GM18526 (cell line): ENCODE measurements at regions not wholly inside any gene's neighbourhood (a gene's known extent, or its start where the extent isn't known, plus 50 kb on each side); places are given as distances from the start of the nearest gene placed in this dataset.

ENCODE experiments used
- POLR2A ChIP-seq: IDR thresholded peaks from 3 replicates; pipeline ENCODE4 v1.6.1; 2011; ENCODE audit not compliant: insufficient read length; ENCODE audit errors: extremely low read depth

DNA sequence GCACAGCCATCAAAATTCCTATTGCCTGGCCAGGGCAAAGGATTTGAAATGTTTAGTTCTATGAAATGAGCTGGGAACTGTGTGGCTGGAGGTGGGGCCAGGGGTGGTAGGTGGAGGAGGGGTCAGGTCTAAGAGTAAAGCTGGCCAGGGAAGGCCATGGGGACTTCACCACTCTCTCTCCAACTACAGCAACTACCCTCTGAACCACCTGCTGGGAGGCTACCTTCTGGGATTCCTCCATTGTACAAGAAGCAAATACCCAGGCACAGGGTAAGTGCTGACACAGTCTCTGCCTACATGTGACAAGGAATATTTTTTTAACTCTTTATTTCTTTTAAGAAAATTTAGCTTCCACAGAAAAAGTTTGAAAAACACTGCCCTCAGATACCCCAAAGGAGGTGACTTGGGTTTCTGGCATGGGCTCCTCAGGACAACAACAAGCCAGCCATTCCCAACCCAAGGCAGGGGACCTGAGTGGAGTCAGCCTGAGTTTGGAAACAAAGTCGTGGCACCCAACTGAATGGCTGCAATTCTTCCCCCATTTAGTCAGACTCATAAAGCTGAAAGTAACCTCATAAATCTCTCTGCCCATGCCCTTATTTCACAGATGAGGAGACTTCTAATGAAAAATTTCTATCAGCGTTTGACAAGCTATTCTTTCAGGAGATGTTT, 593.8 kb upstream of the DIPK2B start:
- no peak for TF ChIP-seq POLR2A

- no peak for TF ChIP-seq POLR2A
Measured at GRCh38 chrX:45788941-45789348, 588.3 kb upstream of the DIPK2B start.

GRCh38 chrX:45788315-45788714, 587.6 kb upstream of the DIPK2B start:
- TF ChIP-seq POLR2A, result no peak

- no peak for TF ChIP-seq POLR2A
Measured at GRCh38 chrX:45784590-45784989, 583.9 kb upstream of the DIPK2B start.

- no peak for TF ChIP-seq POLR2A
Measured at GRCh38 chrX:45783002-45783401, 582.3 kb upstream of the DIPK2B start.

DNA sequence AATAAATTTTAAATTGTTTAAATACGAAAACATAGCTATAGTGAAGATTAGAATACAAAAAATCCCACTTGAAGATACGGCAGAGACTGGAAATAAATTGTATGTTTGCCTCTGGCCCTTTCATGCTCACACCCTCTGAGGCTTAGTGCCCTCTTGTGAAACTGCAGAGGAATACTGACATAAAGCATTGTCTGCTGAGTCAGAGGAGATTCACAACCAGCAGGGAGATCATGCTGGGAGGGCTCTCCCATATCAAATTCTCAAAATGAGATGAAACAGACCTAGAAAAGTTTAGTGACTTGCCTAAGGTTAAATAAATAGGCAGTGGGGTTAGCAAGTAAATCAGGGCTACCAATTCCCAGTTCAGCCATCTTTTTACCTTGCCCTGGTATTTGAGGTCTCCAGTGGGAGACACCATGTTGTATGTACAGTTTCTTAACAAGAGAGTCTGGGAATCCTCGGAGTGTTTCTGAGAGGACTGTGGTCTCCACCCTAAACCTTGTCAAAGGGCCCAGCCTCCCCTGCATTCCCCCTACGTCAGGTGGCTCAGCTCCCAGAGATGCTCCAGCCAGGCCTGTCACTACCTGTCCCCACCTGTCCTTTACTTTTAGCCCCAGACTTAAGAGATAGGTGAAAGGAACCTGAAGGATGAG, 581.4 kb upstream of the DIPK2B start:
- no peak for TF ChIP-seq POLR2A

- TF ChIP-seq POLR2A, result no peak
Measured at GRCh38 chrX:45778616-45779015, 577.9 kb upstream of the DIPK2B start.

GRCh38 chrX:45777366-45777765, 576.7 kb upstream of the DIPK2B start:
- no peak for TF ChIP-seq POLR2A

DNA sequence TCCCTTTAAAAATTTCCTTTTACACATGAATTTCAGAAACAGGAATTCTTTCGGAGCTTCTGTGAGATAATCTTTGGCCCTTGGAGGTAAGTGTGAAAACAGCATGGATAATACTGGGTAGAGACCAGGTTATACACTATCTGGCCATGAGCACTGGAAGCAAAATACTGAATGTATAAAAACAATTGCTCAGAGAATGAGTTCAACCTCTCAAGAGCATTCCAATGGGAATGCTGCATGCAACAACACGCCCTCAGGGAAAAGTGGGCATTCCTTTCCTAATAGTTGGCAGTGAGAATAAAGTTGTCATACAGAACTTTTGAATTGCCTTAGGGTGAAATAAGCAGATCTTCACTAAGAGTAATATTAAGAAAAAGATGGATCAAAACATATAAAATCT, 574.8 kb upstream of the DIPK2B start:
- TF ChIP-seq POLR2A, result no peak

DNA sequence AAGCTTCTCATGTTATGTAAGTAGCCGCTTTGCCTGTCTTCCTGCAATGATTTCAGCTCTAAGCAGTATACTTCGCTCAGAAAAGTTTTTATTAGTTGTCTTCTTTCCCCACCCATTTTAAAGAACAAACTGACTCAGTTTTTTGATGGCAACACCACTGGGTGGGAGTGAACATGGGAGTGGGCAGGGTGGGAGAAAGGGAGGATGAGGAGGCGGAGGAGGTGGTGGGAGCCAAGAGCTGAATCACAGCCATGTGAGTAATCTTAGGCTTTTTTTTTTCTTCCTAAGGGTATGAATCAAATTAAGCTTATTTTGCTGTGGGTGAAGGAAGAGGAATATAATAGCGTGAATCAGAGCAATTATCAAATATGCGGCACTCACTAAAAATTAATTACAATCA, 574.3 kb upstream of the DIPK2B start:
- TF ChIP-seq POLR2A, result no peak

- no peak for TF ChIP-seq POLR2A
Measured at GRCh38 chrX:45773572-45773971, 572.9 kb upstream of the DIPK2B start.

- no peak for TF ChIP-seq POLR2A
Measured at GRCh38 chrX:45771560-45772340, 571.1 kb upstream of the DIPK2B start.

GRCh38 chrX:45771114-45771513, 570.4 kb upstream of the DIPK2B start:
- TF ChIP-seq POLR2A, result no peak

- TF ChIP-seq POLR2A, result peak; percentile 54
Measured at GRCh38 chrX:45769761-45770582, 569.3 kb upstream of the DIPK2B start.

DNA sequence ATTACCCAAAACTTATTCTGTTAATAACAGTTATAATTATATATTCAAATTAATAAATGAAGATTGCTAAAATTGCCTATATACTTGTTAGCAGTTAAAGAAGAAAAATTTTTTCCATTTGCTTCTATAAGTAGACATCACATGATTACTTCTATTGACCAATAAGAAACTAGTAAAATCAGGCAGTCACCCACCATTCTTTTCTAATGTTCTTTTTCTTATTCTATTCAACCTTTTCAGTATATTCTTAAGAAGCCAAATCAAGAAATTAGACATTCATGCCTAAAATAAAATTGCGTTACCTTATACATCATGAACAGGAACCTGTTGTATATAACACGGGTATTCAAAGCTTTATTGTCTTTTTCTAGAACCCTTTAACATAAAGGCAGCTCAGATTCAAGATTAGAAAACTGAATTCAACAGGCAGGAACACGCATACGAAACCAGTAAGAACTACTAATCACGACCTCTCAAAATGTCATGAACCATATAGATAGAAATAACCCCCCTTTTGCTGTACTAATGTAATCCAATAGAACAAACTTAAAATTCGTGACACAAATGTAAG, 568.1 kb upstream of the DIPK2B start:
- no peak for TF ChIP-seq POLR2A
